Endothelial cell (in vitro differentiated cells): ENCODE measurements at regions not wholly inside any gene's neighbourhood (a gene's known extent, or its start where the extent isn't known, plus 50 kb on each side); places are given as distances from the start of the nearest gene placed in this dataset.
"Not testable (repeated sequence)": the region's sequence is repeated elsewhere in the genome, so short reads cannot be mapped to it uniquely, and the experiment has no call there.

Source experiments
- DNase-seq: peaks from one replicate; pipeline ENCODE4 v3.0.0; 2021; ENCODE audit warnings: low spot score
- H3K27ac Mint-ChIP-seq: one replicate; pipeline ENCODE4 v1.8.0; 2021; ENCODE audit warnings: mixed read lengths, inconsistent platforms; ENCODE audit not compliant: unreplicated experiment
- H3K27me3 Mint-ChIP-seq: one replicate; pipeline ENCODE4 v1.8.0; 2021; ENCODE audit warnings: mild to moderate bottlenecking, moderate library complexity, mixed read lengths, inconsistent platforms; ENCODE audit not compliant: unreplicated experiment
- H3K36me3 Mint-ChIP-seq: one replicate; pipeline ENCODE4 v1.8.0; 2021; ENCODE audit warnings: mild to moderate bottlenecking, low read depth, mixed read lengths, inconsistent platforms; ENCODE audit not compliant: unreplicated experiment
- H3K4me1 Mint-ChIP-seq: one replicate; pipeline ENCODE4 v1.8.0; 2021; ENCODE audit warnings: mild to moderate bottlenecking, mixed read lengths, inconsistent platforms; ENCODE audit not compliant: unreplicated experiment
- H3K4me3 Mint-ChIP-seq: one replicate; pipeline ENCODE4 v1.8.0; 2021; ENCODE audit warnings: mild to moderate bottlenecking, mixed read lengths, inconsistent platforms; ENCODE audit not compliant: unreplicated experiment
- H3K9me3 Mint-ChIP-seq: one replicate; pipeline ENCODE4 v1.8.0; 2021; ENCODE audit warnings: mixed read lengths, inconsistent platforms; ENCODE audit not compliant: unreplicated experiment
- CTCF ChIP-seq: fragments of 200-600 bp; sonication (generic); IDR thresholded peaks from one replicate; pipeline ENCODE4 v1.5.0; 2021; ENCODE audit warnings: antibody characterized with exemption; ENCODE audit not compliant: unreplicated experiment

DNA sequence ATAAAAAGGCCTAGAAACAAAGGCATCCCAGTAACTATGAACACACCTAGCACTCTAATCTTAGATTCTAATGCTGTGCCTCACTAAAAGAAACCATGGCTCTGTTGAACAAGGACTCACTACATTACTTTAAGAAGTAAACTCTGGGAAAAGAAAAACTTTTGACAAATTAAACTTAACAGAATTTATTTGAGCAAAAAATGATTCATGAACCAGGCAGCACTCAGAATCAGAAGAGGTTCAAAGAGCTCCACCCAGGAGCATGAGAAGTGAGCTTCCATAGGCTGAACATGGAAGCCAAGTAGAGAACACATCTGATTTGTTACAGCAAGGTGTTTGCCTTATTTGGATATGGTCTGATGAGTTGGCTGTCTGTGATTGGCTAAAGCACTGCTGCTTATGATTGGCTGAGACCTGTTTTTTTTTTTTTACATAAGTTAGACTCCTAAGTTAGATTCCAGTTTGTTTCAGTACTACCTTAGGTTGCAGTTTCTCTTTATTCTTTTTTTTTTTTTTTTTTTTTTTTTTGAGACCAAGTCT is 343.6 kb upstream of the SASH1 start:
- no peak for DNase-seq
- TF ChIP-seq CTCF, result no peak
- H3K9me3 Mint-ChIP-seq, result no peaks in the 10 kb centered on the region

DNA sequence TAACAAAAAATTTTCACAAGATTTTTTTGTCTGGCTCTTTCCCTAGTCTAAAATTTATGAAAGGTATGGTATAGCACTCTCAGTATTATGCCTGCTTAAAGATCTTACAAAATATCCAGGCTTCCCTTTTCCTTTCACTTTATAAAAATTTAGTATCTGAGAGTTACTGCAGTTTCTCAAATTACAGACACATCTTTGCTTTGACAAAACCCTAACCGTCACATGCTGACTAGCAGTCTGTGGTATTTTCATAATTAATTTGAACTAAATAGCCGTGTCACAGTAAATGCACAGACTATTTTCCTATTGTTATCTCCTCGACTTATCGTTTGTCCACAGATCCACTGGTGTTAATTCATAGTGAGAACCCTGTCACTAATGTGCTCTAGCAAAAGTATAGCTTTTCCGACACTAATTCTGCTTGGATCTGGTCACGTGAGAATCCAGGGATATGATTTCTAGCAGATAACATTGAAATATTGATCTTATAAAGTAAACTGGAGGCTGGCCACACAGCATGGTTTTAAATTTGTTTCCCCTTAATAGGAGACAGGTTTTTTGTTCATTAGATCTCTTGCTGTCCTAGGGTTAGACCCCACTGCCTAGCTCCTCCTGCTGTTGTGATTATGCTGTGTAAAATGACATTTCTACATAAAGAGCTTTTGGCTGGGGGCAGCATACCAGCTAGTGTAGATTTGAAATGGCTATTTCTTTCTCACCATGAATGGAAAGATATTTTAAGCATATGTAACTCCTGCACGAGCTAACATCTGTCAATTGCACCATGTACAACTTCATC is 340.6 kb upstream of the SASH1 start:
- Mint-ChIP-seq H3K4me3 (no peak overlapping the region), H3K27ac (no peak overlapping the region), H3K36me3 (no peaks in the 10 kb centered on the region), H3K27me3 (no peaks in the 10 kb centered on the region), H3K4me1 (no peaks in the 10 kb centered on the region), H3K9me3 (no peaks in the 10 kb centered on the region)
- no peak for TF ChIP-seq CTCF
- no peak for DNase-seq

More for the DNA sequence above, 343.6 kb upstream of the SASH1 start:
- Mint-ChIP-seq H3K4me1 (no peaks in the 10 kb centered on the region), H3K27me3 (no peaks in the 10 kb centered on the region), H3K4me3 (no peak overlapping the region), H3K36me3 (no peaks in the 10 kb centered on the region), H3K27ac (no peak overlapping the region)

GRCh38 chr6:148004651-148005050 is 338.0 kb upstream of the SASH1 start:
- no peak for TF ChIP-seq CTCF
- no peak overlapping the region for H3K4me3 Mint-ChIP-seq
- H3K9me3 Mint-ChIP-seq, result no peaks in the 10 kb centered on the region
- H3K27me3 Mint-ChIP-seq, result no peaks in the 10 kb centered on the region
- no peaks in the 10 kb centered on the region for H3K4me1 Mint-ChIP-seq
- H3K36me3 Mint-ChIP-seq, result no peaks in the 10 kb centered on the region
- DNase-seq, result no peak
- no peak overlapping the region for H3K27ac Mint-ChIP-seq

DNA sequence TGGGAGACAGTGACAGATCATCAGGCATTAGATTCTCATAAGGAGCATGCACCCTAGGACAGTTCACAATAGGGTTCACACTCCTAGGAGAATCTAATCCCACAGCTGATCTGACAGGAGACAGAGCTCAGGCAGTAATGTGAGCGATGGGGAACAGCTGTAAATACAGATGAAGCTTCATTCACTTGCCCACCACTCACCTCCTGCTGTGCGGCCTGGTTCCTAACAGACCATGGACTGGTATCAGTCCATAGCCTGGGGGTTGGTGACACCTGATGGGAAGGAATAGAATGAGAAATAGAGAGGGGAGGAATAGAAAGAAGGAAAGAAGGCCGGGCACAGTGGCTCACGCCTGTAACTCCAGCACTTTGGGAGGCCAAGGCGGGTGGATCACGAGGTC is 336.8 kb upstream of the SASH1 start:
- Mint-ChIP-seq H3K27me3 (no peaks in the 10 kb centered on the region), H3K27ac (no peak overlapping the region), H3K36me3 (peaks cover 5% of the 10 kb centered on the region), H3K4me3 (no peak overlapping the region), H3K9me3 (peaks cover 11% of the 10 kb centered on the region), H3K4me1 (no peaks in the 10 kb centered on the region)
- no peak for DNase-seq
- no peak for TF ChIP-seq CTCF

GRCh38 chr6:148010516-148010915 is 332.1 kb upstream of the SASH1 start:
- not testable (repeated sequence) for DNase-seq, H3K4me3 Mint-ChIP-seq, H3K27me3 Mint-ChIP-seq, H3K4me1 Mint-ChIP-seq, H3K27ac Mint-ChIP-seq
- H3K36me3 Mint-ChIP-seq, result peaks cover 16% of the 10 kb centered on the region
- peaks cover 22% of the 10 kb centered on the region for H3K9me3 Mint-ChIP-seq
